ENCODE measurements at regions not wholly inside any gene's neighbourhood (a gene's known extent, or its start where the extent isn't known, plus 50 kb on each side); places are given as distances from the start of the nearest gene placed in this dataset.
A peak's percentile ranks its signal among the peaks of the same experiment; 100 is the strongest.

DNA sequence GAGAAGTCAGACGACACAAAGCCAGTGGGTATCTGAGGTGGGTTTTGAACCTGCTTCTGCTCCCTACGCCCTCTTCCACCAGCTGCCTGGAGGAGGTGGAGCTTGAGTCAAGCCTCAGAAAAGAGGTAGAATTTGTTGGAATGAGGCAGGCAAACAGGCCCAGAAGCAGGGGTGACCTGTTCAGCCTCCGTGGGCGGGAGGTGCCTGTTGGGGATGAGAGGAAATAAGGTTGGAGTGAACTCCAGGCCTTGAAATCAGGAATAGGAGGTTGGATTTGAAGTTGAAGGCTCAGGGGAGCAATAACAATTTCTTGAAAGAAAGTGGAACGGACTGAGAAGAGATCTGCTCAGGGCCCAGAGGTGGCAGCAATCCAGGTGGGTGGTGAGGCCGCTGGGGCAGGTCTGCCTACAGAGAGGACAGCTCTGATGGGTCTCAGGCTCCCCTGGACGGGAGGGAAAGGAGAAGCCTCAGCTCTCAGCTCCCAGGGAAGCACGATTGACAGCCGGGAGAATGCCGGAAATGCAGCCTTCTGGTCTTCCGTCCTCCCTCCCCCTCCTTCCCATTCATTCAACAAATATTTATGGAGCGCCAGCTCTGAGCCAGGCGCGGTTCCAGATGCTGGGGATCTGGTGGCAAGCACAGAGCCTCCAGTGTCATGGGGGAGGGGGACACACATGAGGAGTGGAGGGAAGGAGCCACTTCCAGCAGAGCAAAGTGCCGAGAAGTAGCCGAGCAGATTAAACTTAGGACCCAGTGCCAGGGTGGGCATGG is 61.9 kb upstream of the CIBAR2 start:
- H2BK15ac ChIP-seq (ENCODE audit: low read depth, low read length): peak overlapping the region; percentile 82; the same call in 2 of the 3 replicates
- ChIA-PET POLR2A (ENCODE audit: unreplicated experiment) (no interaction called here), CTCF (interaction anchor here (1.0 to 2.4 kb wide), 6 partner anchors 13 to 79 kb away, joined by 3 to 7 read pairs (median 4); no protein-coding TSS in a partner anchor)
- WGBS, 2 experiments (ENCODE audit: extremely low coverage in 2 of 2, insufficient read length in 1 of 2): 0% methylated on average over 3 of the region's 16 CpGs; no CpG with 5 or more reads in 1 of the 2 experiments
- peak overlapping the region; percentile 96 for H4K91ac ChIP-seq (ENCODE audit: insufficient read depth, low read depth, low read length)
- peak; percentile 89 for DNase-seq
- H3K4me1 ChIP-seq (ENCODE audit: control insufficient read depth, insufficient read depth, low read length): peaks cover 43% of the 10 kb centered on the region
- H3K27me3 ChIP-seq (ENCODE audit: control insufficient read depth, insufficient read depth, low read length): no peaks in the 10 kb centered on the region
- H3K4ac ChIP-seq (ENCODE audit: low read depth, low read length): peak overlapping the region; percentile 95
- H3K9ac ChIP-seq (ENCODE audit: low read depth, low read length): peak overlapping the region; percentile 45
- peak overlapping the region; percentile 79 for H3K4me2 ChIP-seq (ENCODE audit: low read depth, low read length)
- peak overlapping the region; percentile 39 for H4K5ac ChIP-seq (ENCODE audit: low read depth, low read length)
- peak overlapping the region; percentile 98 for H2AK5ac ChIP-seq (ENCODE audit: low read depth, low read length)
- peak overlapping the region; percentile 64 for H3K18ac ChIP-seq (ENCODE audit: low read depth, low read length)
- H3K36me3 ChIP-seq (ENCODE audit: control insufficient read depth, insufficient read depth, low read length): peaks cover 13% of the 10 kb centered on the region
- peaks cover 7 to 86% of the 10 kb centered on the region in 2 experiments; a peak in 3 of 4 replicates for H3K79me1 ChIP-seq (ENCODE audit: low read depth in 1 of 2, low read length in 2 of 2)
- H3K14ac ChIP-seq (replicated peaks; ENCODE audit: low read depth, low read length): peak overlapping the region; percentile 91
- dilution Hi-C loops (cut with HindIII; ENCODE audit: low sequenced_read_pairs, unreplicated experiment) (no loop called here), intact Hi-C loops (cut with micrococcal nuclease) (loop anchor here (1.0 to 5.0 kb wide), 5 partner anchors 19 to 62 kb away; no protein-coding TSS in a partner anchor), in situ Hi-C loops (cut with MboI; ENCODE audit: low sequenced_read_pairs) (no loop called here)
- TF ChIP-seq CHD1 (IDR thresholded peaks at IDR 0.05; ENCODE audit: low read depth, low read length) (no peak), ELK1 (IDR thresholded peaks at IDR 0.05; ENCODE audit: borderline replicate concordance, low read depth, low read length) (no peak), BHLHE40 (IDR thresholded peaks at IDR 0.05; ENCODE audit: low read depth, low read length) (peak; percentile 35; the same call in 1 of the 2 replicates), MAZ (IDR thresholded peaks at IDR 0.05; ENCODE audit: borderline replicate concordance, low read depth, low read length) (peak; percentile 54), RAD21 (IDR thresholded peaks at IDR 0.05; ENCODE audit: low read length) (0 out of 2 replicates have a peak, but pooled peaks have one; percentile 3), POLR2A (IDR thresholded peaks at IDR 0.05; ENCODE audit: low read depth, low read length) (peak; percentile 55; the same call in 1 of the 2 replicates), USF2 (IDR thresholded peaks at IDR 0.05; ENCODE audit: low read depth, low read length) (no peak), NFE2L2 (IDR thresholded peaks at IDR 0.05; ENCODE audit: low read depth, low read length) (no peak), FOS (IDR thresholded peaks at IDR 0.05; ENCODE audit: low read depth, low read length) (peak; percentile 65; the same call in 1 of the 2 replicates), SMC3 (IDR thresholded peaks at IDR 0.05; ENCODE audit: low read depth, low read length) (peak; percentile 31; the same call in 1 of the 2 replicates)
- no peak overlapping the region for H3K4me3 ChIP-seq (ENCODE audit: insufficient read depth, low read depth, low read length)
- peak overlapping the region; percentile 96 for H2BK120ac ChIP-seq (ENCODE audit: low read depth, low read length)
- H2BK5ac ChIP-seq (ENCODE audit: low read depth, low read length, poor library complexity, severe bottlenecking): peak overlapping the region; percentile 88
- peaks cover 62% of the 10 kb centered on the region for H4K20me1 ChIP-seq (ENCODE audit: insufficient read depth, low read length)
- H4K8ac ChIP-seq (ENCODE audit: low read depth in 2 of 2, low read length in 2 of 2): peak overlapping the region; percentile 83 to 94
- peaks cover 9% of the 10 kb centered on the region for H3K9me1 ChIP-seq (ENCODE audit: insufficient read depth, low read length)
- BruUV-seq (replicated peaks): no TSS peak
- peak overlapping the region; percentile 81 for H3K27ac ChIP-seq (ENCODE audit: insufficient read depth, low read length)
- H2AK9ac ChIP-seq (replicated peaks; ENCODE audit: low read depth, low read length, poor library complexity): peak overlapping the region; percentile 92
- peak; percentile 45 for ATAC-seq (ENCODE audit: low read depth)
- H3K56ac ChIP-seq (ENCODE audit: extremely low read depth, insufficient read depth, low read length): peak overlapping the region; percentile 77
- H3K9me3 ChIP-seq (ENCODE audit: control insufficient read depth, insufficient read depth, low read length): no peaks in the 10 kb centered on the region
- peak overlapping the region; percentile 91 for H3K23ac ChIP-seq (ENCODE audit: low read depth, low read length)
- H2AFZ ChIP-seq (replicated peaks; ENCODE audit: low read length, poor library complexity): peak overlapping the region; percentile 67
- H2BK20ac ChIP-seq (ENCODE audit: low read depth, low read length): peak overlapping the region; percentile 93

Measured in IMR-90 (cell line).